Stimulated activated CD8-positive, alpha-beta memory T cell treated with anti-CD3 and anti-CD28 coated beads, Interleukin-12 subunit alpha, Interleukin-12 subunit beta, amount 100 ng/mL, for 24 hours (primary cell): ENCODE measurements at regions not wholly inside any gene's neighbourhood (a gene's known extent, or its start where the extent isn't known, plus 50 kb on each side); places are given as distances from the start of the nearest gene placed in this dataset.

Experiments
- DNase-seq: peaks from one replicate; pipeline ENCODE4 v3.0.0-alpha.2; 2020; ENCODE audit errors: extremely low read depth

DNA sequence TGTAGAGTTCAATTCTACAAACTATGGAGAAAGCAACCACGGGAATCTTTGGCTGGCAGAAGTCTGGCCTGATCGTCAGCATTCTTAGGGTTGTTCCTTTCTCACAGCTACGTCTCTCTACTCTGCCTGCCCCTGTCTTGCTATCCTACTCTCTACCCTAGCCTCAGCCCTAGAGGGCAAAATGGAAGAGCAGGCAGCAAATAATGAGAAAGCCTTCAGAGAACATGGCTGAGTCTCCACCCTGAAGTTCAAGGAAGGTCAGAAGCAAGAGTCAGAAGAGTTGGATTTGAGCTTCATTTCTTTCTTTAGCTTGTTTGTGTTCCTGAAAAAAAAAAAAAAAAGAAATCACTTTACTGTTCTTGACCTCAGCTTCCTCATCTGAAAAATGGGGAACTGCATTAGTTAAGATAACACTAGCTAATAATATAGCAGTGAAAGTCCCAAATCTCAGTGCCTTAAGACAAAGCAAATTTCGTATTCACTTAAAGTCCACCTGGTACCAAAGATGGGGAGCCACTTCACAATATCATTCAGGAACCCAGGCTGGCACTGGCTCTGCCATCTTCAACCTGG is 50.2 kb upstream of the CCND2 start:
- no peak for DNase-seq

DNA sequence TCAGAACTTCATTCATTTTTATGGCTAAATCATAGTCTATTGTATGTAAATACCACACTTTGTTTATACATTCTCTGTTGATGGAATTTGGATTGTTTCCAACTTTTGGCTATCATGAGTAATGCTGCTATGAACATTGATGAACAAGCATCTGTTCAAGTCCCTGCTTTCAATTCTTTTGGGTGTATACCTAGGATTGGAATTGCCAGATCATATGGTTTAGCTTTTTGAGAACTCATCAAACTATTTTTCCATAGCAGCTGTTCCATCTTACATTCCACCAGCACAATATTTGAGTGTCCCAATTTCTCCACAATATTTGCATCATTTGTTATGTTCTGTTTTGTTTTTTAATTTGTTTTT is 52.3 kb upstream of the CCND2 start:
- no peak for DNase-seq

DNA sequence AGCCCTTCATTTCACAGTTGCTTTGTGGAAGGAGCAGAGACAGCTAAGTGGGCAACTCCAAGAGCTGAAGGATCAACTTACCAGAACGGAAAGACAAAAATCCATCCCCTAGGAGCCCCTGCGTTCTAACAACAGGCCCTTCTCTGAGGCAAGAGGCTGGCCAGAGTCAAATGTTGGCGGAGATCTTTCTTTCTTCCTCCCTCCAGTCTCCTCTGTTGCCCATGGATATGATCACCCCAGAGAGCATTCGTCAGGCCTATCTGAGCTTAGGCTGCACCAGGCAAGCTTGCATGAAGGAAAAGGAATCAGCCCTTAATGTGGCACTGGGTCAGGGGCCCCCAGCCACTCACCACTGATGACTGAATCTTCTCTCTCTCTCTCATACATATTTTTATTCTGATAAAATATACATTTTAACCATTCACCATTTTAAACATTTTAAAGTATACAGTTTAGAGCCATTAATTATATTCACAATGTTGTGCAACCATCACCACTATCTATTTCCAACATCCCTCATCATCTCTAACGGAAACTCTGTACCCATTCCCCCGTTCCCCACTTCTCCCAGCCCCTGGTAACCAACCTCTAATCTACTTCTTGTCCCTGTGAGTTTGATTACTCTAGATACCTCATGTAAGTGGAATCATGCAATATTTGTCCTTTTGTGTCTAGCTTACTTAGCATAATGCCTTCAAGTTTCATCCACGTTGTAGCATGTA is 52.9 kb upstream of the CCND2 start:
- DNase-seq: no peak

DNA sequence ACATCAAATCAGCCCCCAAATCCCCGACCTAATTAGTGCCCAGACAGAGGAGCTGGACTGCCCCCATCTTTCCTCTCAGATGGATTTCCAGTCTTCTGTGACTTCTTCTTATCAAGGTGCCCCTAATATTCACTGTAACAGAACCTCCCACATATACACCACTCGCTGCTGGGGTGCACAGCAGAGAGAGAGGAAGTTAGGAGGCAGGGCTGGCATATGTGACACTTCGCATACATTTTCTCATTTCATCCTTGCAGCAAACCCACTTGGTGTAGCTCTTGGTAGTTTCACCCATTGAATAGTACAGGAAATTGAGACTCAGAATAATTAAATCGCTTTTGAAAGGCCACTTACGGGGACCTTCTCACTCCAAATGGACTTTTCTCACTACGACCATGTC is 56.5 kb upstream of the CCND2 start:
- DNase-seq: no peak

DNA sequence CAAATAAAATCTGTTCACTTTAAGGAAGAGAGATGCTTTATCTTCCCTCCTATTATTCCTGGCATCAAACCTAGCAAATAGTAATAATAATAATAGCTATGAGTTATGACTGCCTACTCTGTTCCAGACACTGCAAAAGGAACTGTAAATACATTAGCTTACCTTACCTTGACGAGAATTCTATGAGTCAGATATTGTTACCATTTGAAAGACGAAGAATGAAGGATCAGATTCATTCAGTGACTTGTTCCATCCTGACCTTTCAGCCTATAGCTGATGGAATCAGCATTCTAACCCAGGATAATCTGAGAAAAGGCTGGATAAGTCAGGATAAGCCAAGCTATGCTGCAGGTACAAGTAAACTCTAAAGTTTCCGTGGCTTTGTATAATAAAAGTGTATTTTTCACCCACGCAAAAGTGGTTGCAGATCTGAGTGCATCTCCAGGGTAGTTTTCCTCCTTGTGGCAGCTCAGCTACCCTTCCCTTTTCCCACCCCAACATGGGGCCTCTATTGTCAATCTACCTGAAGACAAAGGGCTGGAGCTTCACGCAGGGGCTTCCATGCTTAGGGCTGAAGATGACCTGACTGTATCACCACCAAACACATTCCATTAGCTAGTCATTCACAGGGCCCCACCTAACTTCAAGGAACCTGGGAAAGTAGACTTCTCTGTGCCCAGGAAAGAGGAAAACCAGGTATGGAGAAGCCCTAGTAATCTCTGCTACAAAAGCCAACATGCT is 57.2 kb upstream of the CCND2 start:
- DNase-seq: no peak

DNA sequence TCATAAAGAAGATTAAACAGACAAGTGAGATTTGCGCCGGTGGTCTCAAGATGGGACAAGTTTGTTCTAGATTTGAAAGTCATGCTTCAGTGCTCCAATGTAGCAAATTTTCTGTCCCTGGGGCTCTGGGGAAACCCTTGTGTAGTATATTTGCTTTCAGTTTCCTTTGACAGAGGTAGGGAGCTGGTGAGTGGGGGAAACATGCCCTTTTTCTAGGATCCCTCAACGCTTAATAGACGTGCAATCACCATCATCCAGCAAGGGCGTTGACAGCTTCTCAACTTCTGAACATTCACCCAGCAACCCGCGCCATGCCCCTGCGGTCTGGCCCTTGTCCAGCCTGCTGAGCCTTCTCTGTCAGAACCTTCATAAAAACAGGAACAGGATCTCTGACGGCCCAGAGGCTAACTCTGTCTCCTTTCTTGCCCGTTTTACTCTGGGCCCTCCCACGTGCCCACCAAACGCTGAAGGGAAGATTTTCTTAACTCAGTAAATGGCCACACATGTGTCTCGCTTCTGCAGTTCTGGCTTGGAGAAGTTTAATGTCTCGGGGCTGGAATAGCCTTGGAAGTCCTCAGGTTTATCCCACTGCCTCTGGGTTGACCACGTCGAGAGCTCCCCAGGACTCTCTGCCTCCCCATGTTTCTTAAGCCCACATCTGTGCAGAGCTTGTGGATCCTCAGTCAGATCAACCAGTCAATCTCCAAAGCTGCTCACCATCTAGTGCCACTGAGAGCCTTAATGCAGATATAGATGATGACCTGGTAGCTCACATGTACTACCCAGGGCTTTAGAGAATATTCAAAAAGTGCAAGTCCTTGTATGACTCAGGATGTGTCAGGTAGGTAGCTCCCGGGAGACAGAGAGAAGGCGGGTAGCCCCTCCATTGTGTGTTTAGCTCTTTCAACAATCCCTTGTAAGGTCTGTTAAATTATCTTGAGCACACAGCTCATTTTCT is 58.1 kb upstream of the CCND2 start:
- no peak for DNase-seq

DNA sequence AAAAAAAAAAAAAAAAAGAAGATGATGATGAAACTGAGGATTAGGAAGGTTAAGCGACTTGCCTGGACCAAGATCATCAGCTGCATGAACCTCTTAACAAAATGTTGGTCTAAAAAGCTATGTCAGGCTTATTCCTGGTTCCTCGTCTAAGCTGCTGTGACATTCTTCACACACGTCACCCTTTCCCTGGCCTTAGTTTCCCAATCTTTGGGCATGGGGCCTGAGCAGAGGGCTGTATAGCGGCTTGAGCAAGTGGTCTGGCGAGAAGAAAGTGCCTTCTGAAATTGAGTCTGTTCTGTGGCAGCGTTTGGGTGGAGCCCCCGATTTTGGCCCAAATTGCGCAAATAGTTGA is 58.7 kb upstream of the CCND2 start:
- no peak for DNase-seq

DNA sequence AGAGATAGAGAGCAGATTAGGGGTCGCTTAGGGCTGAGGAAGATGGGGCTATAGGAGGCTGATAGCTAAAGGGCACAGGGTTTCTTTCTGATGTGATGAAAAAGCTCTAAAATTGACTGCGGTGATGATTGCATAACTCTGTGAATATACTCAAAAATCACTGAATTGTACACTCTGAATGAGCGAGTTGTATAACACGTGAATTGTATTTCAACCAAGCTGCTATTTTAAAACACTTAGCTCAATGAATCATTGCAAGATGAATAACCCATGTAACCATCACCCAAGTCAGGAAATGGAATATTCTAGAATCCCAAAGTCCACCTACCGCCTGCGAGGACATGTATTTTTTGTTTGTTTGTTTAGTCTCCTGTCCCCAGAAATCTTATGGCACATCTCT is 60.1 kb upstream of the CCND2 start:
- DNase-seq: no peak

DNA sequence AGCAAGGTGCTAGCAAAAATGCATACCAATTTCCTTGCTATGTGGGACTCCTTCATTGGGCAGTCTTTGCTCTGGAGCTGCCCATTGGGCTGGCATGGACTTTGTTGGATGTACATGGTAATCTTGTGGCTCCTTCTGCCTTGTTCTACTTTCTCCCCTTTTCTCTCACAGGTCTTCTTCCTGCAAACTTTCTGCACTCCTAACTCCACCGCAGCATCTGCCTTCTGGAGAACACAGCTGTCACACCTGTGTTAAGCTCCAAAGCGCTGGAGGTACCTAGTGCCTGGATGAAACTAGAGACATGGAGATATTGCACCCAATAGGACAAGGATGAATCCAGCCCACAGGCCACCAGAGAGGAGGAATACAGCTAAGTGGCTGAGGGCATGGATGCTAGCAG is 60.7 kb upstream of the CCND2 start:
- no peak for DNase-seq

DNA sequence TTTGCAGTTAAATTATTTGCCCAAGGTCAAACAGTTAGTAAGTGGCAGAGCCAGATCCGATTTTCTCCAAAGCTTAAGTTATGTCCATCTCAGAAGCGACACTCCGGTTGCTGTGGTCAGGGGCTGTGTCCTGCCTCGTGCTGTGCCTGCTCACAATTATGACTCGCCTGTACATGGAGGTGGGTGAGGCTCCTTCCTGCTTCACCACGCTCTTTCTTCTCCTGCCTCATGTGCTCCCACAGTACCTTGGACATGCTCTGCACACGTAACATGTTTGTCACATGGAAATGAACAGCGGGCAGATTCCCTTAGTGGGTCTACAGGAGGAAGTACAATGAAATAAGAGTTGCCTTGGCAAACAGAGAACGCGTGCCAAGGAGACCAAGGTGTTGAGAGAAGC is 62.2 kb upstream of the CCND2 start:
- DNase-seq: no peak

DNA sequence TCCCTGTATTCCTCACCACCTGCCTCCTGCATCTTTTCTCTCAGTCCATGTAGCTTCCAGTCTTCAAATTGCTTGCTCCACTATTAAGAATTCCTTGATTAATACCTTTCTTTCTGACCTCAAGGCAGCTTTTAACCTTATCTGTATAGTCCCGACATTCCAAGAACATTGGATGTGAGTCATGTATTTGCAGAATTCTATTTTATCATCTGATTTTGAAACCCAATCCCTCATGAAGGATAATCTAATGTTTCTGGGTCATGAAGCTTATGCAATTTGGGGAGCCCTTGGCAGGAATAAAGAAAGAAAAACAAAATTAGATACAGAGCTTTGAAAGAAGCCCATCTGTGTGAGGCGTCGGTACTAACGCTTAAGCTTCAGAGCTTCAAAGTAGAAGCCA is 63.4 kb upstream of the CCND2 start:
- DNase-seq: no peak

DNA sequence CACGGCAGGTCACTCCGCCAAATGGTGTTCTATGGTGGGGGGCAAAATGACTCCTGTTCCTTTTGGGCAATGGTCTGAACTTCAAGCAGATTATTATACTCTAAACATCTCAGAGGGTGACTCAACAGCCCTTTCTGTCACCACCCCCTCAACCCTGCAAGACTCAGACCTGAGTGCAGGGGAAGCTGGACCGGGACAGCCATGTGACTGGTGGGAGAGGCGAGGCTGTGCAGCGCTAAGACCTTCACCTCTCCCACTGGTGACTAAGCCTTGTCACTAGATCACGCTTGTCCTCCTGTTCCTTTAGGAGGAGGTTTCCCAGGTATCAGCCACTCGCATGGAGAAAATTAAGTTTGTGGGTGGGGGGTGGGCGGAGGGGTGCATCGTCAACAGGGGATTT is 67.1 kb upstream of the CCND2 start:
- no peak for DNase-seq

DNA sequence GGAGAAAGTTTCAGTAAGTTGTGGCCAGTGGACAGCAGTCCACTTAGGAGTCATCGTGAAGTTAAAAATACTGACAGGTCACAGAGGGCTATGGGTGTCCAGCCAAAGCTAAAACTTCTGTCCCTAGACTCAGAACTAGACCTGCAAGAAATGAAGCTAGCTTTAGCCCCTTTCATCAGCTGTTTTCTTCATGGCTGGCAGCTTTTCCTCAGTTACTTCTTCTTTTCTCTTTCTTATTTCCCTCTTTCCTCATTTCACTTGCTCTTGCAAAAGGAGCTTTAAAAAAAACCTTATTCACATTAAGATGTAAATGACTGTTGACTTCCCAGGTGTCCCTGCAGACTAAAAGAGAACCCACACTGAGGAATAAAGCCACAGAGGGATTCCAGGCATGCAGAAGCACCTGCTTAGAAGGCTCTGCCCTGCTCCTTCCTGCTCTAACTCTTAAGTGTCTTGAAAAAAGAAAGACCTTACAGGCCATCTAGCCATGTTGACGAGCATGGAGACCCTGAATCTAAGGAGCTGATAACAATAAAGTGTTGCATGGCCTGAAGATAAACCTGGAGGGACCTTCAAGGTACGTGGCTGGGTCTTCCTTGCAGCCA is 69.7 kb upstream of the CCND2 start:
- no peak for DNase-seq

DNA sequence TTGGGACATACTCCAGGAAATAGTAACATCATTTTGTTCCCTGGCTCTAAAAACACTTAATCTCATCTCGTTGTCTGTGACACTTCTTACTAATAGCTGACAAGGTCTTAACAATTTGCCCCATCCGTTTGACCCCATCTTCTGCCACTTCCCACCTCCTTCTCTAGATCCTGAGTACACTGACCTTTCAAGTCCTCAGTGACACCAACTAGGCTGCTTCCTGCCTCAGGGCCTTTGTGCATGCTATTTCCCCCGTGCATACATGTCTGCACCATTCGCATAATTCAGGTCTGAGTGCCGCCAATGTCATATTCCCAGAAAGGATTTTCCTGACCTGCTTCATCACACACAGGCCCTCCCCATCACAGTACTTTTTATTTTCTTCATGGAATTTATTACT is 70.6 kb upstream of the CCND2 start:
- DNase-seq: no peak

DNA sequence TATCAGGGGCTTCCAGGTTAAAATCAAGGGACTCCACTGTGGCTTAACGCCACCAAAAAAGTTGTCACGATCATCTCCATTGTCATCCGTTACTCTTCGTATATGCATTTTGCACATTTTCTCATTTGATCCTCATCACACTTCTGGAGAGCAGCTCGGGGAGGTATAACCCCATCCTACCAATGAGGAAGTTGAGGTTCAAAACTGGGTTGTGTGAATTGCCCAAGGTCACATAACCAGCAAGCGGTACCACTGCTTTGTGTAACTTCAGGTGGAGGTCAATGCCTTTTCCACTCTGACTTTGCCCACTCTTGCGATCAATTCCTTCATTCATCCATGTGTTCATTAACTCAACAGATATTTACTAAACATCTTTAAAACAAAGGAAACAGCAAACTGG is 71.1 kb upstream of the CCND2 start:
- DNase-seq: no peak

DNA sequence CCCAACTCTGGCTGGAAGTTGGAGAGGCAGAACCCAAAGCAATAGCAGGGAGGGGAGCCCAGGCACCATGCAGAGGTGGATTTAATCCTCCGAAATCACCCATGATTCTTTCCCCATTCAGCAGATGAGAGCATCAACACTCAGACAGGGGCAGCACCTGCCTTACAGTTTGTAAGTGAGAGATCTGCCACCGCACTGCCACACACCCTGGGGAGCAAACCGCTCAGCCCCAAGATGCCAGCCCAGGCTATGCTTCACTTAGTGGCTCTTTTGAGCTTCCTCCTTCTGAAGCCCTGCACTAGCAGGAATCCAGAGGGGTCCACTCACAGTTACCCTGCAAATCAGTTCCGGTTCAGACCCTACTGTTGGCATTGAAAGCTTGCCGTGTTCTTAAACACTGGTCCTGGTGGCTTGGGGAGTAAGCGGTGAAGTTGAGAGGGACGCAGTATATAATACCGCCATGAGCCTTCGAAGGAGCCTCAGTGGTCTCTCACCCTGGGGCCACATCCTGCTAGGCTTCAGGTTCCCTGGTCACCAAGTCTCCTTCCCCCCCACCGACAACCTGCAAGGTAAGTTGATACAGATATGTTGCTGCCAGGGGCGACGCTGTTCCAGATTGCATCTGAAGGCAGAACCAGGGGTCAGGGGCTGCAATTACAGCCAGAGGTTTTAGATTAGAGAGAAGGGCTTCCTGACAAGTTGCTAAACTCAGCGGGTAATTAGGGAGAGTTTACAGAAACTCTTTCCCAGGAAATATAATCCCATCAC is 72.0 kb upstream of the CCND2 start:
- DNase-seq: no peak

DNA sequence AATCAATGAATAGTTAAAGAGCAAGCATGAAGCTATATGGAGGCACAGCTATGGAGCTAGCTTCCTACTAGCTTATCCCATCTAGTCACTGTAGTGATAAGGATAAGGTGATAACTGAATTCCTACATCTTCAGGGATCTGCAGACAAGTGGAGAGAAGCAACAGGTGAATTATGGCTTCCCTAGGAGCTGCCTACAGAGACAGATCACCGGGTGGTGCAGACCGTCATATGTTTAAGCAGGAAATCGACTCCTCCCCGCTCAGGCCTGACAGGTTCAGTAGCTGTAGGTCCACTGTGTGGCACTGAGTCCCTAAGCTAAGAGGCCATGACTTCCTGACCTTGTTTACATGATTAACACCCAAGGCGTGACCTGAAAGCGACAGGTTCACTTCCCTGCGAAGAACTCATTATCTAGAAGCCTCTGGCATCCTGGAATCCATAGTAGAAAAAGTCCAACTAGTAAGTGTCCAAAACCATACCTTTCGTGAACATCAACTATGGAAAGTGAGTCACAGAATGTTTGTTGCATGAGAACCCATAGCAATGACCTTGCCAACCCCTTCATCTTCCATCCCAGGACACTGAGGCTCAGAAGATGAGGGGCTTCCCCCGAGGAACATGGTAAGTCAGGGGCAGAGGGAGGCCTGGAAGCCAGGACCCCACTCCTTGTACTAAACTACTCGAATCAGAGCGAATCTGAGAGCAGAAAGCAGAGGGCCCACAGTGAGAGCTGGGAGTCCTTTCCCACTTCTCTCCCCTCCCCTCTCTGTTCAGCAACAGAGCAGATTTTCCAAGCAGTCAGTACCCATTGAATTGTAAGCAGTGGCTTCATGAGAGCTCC is 75.4 kb upstream of the CCND2 start:
- DNase-seq: no peak

DNA sequence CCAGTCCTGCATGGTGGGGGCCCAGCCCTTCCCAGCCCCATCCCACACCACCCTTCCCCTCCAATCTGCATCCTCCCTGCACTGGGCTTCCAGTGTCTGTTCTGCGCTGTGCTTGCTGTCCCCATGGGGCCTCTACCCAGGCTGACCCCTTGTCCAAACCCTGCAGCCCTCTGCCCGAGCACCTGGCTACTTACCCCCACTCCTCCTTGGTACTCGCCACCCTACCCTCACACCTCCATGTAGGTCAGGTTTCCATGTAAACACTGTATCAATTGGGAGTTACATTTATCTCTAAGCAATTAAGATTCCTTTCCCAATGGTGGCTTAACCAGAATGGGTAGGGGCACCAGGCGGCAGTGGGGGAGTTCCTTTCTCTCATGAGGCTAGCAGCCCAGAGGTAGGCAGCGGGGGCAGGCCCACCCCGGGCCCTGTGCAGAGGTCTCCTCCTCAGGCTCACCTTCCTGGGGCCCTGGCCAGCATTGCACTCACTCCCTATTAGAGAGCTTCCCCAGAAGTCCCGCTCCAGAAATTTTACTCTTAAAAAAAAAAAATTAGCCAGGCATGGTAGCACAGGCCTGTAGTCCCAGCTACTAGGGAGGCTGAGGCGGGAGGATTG is 76.6 kb upstream of the CCND2 start:
- DNase-seq: no peak

DNA sequence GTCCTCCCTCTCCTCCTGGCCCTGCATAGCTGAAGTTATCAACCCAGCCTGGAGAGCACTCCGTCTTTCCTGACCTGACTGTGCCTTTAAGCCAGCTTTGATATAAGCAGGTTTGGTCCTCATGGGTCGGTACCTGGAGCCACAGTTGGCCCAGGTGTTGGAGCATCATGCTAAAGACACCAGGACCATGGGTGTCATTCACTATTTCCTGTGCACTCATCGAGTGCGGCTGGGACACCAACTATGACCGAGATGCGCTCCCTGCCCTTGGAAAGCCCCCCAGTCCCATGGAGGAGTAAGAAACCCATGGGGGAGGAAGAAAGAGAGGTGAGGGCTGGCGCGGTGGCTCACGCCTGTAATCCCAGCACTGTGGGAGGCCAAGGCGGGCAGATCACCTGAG is 78.9 kb upstream of the CCND2 start:
- DNase-seq: no peak

DNA sequence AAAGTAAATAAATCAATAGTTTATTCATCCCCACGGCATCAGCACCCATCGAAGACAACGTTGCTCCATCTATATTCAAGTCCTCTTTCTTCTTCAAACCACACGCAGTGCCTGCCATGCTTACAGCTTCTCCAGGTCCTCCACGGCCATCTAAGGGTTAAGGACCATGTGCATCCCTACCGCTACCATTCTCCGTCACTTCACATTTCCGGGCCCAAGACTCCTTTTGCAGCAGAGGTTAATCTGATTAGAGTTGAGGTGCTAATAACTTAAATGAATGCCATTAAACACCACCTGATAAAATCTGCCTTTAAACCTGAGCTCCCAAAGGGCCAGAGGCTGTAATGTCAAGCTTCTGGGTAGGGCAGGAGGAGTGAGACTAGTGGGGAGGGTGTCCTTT is 79.7 kb upstream of the CCND2 start:
- no peak for DNase-seq
